Embryonic facial prominence (tissue), 1 donor: ENCODE measurements at regions not wholly inside any gene's neighbourhood (a gene's known extent, or its start where the extent isn't known, plus 50 kb on each side); places are given as distances from the start of the nearest gene placed in this dataset.
"Not testable (repeated sequence)": the region's sequence is repeated elsewhere in the genome, so short reads cannot be mapped to it uniquely, and the experiment has no call there.

ENCODE experiments used
- DNase-seq: peaks from one replicate; pipeline ENCODE4 v3.0.0-alpha.2; 2016; ENCODE audit errors: extremely low spot score

DNA sequence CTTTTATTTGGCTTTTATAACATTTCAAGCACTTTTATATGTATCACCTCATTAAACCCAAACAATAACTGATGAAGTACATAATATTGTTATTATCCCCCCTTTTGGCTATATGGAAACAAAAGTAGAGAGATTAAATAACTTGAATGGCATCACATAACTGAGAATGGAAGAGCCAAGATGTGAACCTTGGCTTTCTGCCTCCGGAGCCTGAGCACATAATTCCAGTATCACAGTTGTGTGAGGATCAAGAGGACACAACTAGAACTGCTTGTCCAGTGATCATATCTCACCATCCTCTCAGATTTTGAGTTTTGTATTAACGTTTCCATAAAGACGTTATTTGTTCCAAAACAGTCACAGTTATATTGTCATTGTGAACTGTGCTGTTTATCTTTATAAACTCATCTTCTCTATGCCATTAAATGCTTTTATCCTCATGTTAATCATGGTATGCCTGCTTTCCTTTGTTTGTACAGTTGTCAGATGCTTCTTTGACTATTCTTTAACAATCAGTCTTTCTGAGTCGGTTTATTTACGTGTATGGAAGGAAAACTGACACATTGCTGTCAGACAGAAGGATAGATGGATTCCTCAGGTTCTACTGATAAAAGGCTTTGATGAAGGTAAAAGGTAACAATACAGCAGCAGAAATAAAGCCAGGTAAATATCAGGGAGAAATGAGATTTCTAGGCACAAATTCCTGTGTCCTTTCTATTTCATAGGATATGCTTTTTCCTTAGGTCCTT is 92.0 kb upstream of the FAM13C start:
- no peak for DNase-seq

GRCh38 chr10:59448616-59449015 is 86.3 kb upstream of the FAM13C start:
- DNase-seq, result no peak

- DNase-seq, result no peak
Observed at GRCh38 chr10:59435707-59436106, 73.4 kb upstream of the FAM13C start.

DNA sequence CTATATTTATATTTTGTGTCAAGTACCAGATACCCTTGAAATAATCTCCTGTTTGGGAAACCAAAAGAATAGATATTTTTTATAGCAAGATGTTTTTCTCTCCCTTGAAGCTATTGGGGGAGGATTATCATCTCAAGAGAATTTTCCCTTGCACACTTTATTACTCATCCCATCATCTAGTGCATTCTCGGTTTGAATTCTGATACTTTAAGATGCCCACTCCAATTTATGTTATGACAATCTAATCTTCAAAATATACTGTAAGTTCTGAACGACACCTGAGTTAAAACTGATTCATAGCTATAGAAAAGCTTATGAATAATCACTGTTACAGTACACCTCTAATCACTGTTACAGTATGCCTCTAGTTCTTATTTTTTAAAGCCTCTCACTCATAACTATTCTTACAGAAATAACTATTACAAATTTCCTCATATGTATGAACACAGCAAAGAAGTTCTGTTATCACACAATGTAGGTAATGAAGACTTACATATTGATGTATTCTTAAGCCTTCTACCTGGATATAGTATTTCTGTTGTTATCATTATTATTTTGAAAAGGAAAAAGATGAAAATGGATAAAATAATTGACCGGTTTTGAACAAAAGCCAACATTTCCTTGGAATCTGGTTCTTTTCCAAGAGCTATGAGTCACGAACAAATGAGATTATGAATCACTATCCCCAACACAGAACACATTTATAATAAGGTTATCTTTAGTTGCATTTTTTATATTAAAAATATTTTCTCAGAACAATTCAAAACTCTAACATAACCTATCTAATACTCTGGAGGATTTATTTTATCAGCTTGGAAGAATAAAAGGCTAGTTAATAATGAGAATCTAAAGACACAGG is 72.3 kb upstream of the FAM13C start:
- DNase-seq, result no peak

DNA sequence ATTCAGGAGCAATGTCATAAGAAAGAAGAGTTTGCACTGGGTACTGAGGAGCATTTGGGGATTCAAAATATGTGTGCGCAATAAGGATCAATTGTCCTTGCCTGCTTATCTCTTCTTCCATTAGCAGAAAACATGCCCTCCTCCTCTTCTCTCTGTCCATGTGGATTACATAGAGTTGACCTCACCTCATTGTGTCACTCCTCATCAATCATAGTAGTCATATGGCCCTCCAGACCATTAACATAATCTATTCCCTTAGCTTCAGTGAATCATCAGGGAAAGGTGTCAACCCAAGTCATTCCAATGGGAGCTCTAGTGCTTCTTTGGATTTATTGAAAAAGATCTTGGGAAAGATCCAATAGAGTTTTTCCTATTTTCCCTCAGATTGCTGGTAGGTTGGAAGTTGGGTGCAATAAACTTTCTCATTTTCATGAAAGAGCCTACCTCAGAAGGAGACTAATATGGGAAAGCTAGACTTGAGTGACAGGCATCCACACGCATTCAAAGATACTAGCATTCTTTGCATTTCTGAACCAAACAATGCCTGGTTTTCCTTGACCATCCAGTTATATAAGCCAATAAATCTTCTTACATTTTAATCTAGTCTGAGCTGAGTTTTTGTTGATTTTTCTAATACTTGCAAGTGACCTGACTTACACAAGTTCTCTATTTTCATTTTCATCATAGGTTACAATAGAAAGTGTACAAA is 71.5 kb upstream of the FAM13C start:
- no peak for DNase-seq

DNA sequence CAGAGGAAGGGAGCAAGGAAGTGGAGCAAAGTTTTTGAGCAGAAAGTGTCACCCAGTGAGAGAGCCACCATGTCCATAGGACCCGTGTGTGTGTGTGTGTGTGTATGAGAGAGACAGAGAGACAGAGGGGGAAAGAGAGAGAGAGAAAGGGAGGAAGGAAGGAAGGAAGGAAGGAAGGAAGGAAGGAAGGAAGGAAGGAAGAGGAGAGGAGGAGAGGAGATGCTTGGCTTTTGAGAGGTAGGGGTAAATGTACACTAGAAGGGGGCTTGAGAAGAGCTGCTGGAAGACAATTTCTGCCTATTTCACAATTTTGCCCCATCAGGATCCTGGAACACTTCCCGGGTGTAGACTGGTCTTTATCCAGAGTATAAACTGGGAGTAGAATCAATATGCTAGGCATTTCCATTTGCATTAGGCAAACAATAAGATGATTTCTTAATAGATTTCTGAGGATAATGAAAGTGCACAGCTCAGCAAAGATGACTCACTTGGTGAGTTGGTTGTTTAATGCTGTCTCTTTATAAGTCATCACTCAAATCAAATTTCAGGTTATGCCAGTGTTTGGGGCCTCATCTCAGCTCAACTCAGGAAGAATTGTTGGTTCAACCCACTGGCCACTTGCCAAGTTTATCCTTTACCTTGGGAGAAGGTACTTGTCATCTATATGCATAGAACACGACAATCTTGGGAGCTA is 70.0 kb upstream of the FAM13C start:
- no peak for DNase-seq

- not testable (repeated sequence) for DNase-seq
Observed at GRCh38 chr10:59413795-59414194, 51.4 kb upstream of the FAM13C start.
